Vagina (tissue), 2 donors: ENCODE measurements at regions not wholly inside any gene's neighbourhood (a gene's known extent, or its start where the extent isn't known, plus 50 kb on each side); places are given as distances from the start of the nearest gene placed in this dataset.

Source experiments
- POLR2A ChIP-seq, 2 donors: fragments of 450-650 bp; IDR thresholded peaks; one replicate each; pipeline ENCODE4 v1.6.1; 2017; ENCODE audit warnings: antibody characterized with exemption in 2 of 2, mild to moderate bottlenecking in 2 of 2, moderate library complexity in 2 of 2
- POLR2AphosphoS5 ChIP-seq, 2 donors: sonication (generic); formaldehyde crosslinking; IDR thresholded peaks; one replicate each; pipeline ENCODE4 v1.9.0; 2017; ENCODE audit warnings: antibody characterized with exemption in 2 of 2, mild to moderate bottlenecking in 2 of 2, low read depth in 1 of 2; ENCODE audit not compliant: insufficient read depth in 1 of 2
- TF ChIP-seq, protein P1 (sequence below), 3 experiments: fragments of 450-650 bp in 2 of 3; fragments of 200-600 bp in 1 of 3; sonication (generic) in 1 of 3; IDR thresholded peaks; one replicate each; pipeline ENCODE4 v1.5.1; 2017 to 2019; ENCODE audit warnings: antibody characterized with exemption in 3 of 3, mild to moderate bottlenecking in 2 of 3, moderate library complexity in 2 of 3

DNA sequence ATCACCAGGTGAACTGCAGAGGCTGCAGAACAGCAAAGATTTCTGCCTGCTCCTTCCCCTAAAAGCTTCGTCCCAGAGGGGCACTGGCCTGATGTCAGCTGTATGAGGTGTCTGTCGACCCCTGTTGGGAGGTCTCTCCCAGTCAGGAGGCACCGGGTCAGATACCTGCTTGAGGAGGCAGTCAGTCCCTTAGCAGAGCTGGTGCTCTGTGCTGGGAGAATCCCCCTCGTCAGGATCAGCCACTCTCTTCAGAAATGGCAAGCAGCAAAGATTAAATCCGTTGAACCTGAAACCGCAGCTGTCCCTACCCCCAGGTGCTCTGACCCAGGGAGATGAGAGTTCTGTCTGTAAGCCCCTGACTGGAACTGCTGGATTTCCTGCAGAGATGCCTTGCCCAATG is 1166.3 kb upstream of the ADGRL3 start:
- TF ChIP-seq, protein P1, sequence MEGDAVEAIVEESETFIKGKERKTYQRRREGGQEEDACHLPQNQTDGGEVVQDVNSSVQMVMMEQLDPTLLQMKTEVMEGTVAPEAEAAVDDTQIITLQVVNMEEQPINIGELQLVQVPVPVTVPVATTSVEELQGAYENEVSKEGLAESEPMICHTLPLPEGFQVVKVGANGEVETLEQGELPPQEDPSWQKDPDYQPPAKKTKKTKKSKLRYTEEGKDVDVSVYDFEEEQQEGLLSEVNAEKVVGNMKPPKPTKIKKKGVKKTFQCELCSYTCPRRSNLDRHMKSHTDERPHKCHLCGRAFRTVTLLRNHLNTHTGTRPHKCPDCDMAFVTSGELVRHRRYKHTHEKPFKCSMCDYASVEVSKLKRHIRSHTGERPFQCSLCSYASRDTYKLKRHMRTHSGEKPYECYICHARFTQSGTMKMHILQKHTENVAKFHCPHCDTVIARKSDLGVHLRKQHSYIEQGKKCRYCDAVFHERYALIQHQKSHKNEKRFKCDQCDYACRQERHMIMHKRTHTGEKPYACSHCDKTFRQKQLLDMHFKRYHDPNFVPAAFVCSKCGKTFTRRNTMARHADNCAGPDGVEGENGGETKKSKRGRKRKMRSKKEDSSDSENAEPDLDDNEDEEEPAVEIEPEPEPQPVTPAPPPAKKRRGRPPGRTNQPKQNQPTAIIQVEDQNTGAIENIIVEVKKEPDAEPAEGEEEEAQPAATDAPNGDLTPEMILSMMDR (IDR thresholded peaks at IDR 0.05): no peak
- no peak for TF ChIP-seq POLR2A (IDR thresholded peaks at IDR 0.05)
- no peak for TF ChIP-seq POLR2AphosphoS5 (IDR thresholded peaks at IDR 0.05; ENCODE audit: insufficient read depth in 1 of 2, low read depth in 1 of 2)
